ENCODE measurements at regions not wholly inside any gene's neighbourhood (a gene's known extent, or its start where the extent isn't known, plus 50 kb on each side); places are given as distances from the start of the nearest gene placed in this dataset.
"Not testable (repeated sequence)": the region's sequence is repeated elsewhere in the genome, so short reads cannot be mapped to it uniquely, and the experiment has no call there.

GRCh38 chr14:105944632-105945610 lies 418.5 kb downstream of the TMEM121 start:
- Histone ChIP-seq H3K4me1 (peaks cover 0 to 5% (median 3%) of the 10 kb centered on the region in 3 donors), H3K9me3 (no peaks in the 10 kb centered on the region), H3K27ac (no peak overlapping the region), H3K27me3 (no peaks in the 10 kb centered on the region), H3K36me3 (no peaks in the 10 kb centered on the region), H3K4me3 (no peak overlapping the region)
- WGBS, 2 donors, result 61 to 63% methylated on average over 30 of the region's 30 CpGs
- peak in 5 of 6 donors; percentile 36 to 75 (median 60) for DNase-seq
- ATAC-seq, result peak; percentile 72 to 85 (median 83)
- peak; percentile 31 to 53 (median 43) for TF ChIP-seq CTCF (IDR thresholded peaks at IDR 0.05)
- intact Hi-C loops (cut with DNase I), result no loop called here
- FAIRE-seq, result no peak

- FAIRE-seq (no peak), ATAC-seq (peak; percentile 87 to 95 (median 88)), DNase-seq (peak; percentile 80 to 96 (median 90))
- 38 to 49% methylated on average over 7 of the region's 7 CpGs for WGBS, 2 donors
- intact Hi-C loops (cut with DNase I), result no loop called here
- H3K27ac ChIP-seq, result no peak overlapping the region
- H3K9me3 ChIP-seq, result no peaks in the 10 kb centered on the region
- no peaks in the 10 kb centered on the region for H3K36me3 ChIP-seq
- peaks cover 0 to 5% (median 3%) of the 10 kb centered on the region in 3 donors for H3K4me1 ChIP-seq
- H3K4me3 ChIP-seq, result no peak overlapping the region
- no peaks in the 10 kb centered on the region for H3K27me3 ChIP-seq
- TF ChIP-seq CTCF (IDR thresholded peaks at IDR 0.05), result peak in 3 of 4 donors; percentile 18 to 21 (median 20)
Measured at GRCh38 chr14:105945896-105946295, 419.5 kb downstream of the TMEM121 start.

- Histone ChIP-seq H3K27me3 (no peaks in the 10 kb centered on the region), H3K4me1 (peaks cover 0 to 5% (median 3%) of the 10 kb centered on the region in 3 donors), H3K4me3 (no peak overlapping the region), H3K27ac (no peak overlapping the region), H3K36me3 (no peaks in the 10 kb centered on the region), H3K9me3 (no peaks in the 10 kb centered on the region)
- ATAC-seq, result no peak
- FAIRE-seq, result no peak
- no peak for TF ChIP-seq CTCF (IDR thresholded peaks at IDR 0.05)
- DNase-seq, result no peak
- WGBS, 2 donors, result 77 to 81% methylated on average over 4 of the region's 4 CpGs
- intact Hi-C loops (cut with DNase I), result no loop called here
Measured at GRCh38 chr14:105947599-105947998, 421.2 kb downstream of the TMEM121 start.

GRCh38 chr14:105948955-105949354 lies 422.6 kb downstream of the TMEM121 start:
- H3K27me3 ChIP-seq; intact Hi-C loops (cut with DNase I); H3K4me3 ChIP-seq; H3K27ac ChIP-seq; FAIRE-seq; H3K4me1 ChIP-seq; H3K36me3 ChIP-seq; H3K9me3 ChIP-seq; DNase-seq: not testable (repeated sequence)
- 51 to 59% methylated on average over 3 of the region's 3 CpGs for WGBS, 2 donors
- peak in 1 of 4 donors; percentile 25 for ATAC-seq

GRCh38 chr14:105950364-105950892 lies 424.0 kb downstream of the TMEM121 start:
- intact Hi-C loops (cut with DNase I), result not testable (repeated sequence)

More at GRCh38 chr14:105950364-105950892, 424.0 kb downstream of the TMEM121 start:
- not testable (repeated sequence) for DNase-seq, FAIRE-seq, H3K36me3 ChIP-seq, H3K27ac ChIP-seq, H3K27me3 ChIP-seq, H3K4me3 ChIP-seq, H3K4me1 ChIP-seq, ATAC-seq, H3K9me3 ChIP-seq
- 61 to 73% methylated on average over 6 of the region's 6 CpGs for WGBS, 2 donors
